NCI-H510A (cell line): ENCODE measurements at regions not wholly inside any gene's neighbourhood (a gene's known extent, or its start where the extent isn't known, plus 50 kb on each side); places are given as distances from the start of the nearest gene placed in this dataset.
"Not testable (repeated sequence)": the region's sequence is repeated elsewhere in the genome, so short reads cannot be mapped to it uniquely, and the experiment has no call there.

ENCODE experiments used
- DNase-seq: peaks from one replicate; lab custom pipeline; 2025; lab: John Stamatoyannopoulos, UW

DNA sequence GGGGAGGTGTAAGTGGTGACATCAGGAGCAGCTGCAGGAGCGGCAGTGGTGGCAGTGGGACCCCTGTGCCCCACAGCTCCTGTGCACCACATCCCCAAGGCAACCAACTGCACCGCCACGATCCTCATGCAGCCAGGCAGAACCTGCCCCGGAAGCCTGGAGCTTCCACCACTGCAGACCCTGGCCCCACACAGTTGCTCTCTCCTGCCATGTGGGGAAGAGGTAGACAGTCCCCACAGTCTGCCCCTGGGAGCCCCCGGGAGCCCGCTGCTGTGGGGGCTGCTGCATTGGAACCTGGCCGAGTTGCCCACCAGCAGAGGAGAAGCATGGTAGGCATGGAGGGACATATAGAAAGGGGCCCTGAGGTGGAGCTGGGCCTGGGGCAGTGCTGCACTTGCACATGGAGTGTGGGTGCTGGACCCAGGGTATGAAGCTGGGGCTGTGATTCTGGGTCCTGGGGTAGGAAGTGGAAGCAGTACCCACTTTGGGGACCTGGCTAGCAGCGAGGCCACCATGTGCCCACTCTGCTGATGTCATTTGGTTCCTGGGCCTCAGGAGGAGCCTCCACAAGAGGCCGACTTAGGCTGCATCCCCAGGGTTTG lies 623.3 kb upstream of the LRRTM4 start:
- no peak for DNase-seq

GRCh38 chr2:78145997-78146722 lies 624.0 kb upstream of the LRRTM4 start:
- no peak for DNase-seq

DNA sequence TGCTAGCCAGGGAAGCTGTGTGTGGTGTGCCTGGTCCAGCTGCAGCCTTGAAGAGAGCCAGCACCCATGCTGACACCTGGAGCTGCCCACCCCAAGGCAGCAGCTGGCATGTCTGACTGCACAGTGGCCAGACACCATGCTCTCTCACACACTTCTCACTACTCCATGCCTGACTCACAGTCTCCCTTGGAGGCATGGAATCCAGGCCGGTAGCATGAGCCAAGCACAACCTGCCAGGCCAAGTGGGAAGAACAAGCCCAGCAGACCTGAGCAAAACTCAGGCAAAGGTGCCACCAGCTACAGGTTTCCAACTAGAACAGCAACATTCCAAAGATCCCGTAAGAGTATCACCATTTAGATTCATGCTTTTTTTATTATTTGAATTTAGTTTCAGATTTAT lies 625.3 kb upstream of the LRRTM4 start:
- DNase-seq = no peak

- no peak for DNase-seq
Measured at GRCh38 chr2:78154586-78154985, 632.4 kb upstream of the LRRTM4 start.

DNA sequence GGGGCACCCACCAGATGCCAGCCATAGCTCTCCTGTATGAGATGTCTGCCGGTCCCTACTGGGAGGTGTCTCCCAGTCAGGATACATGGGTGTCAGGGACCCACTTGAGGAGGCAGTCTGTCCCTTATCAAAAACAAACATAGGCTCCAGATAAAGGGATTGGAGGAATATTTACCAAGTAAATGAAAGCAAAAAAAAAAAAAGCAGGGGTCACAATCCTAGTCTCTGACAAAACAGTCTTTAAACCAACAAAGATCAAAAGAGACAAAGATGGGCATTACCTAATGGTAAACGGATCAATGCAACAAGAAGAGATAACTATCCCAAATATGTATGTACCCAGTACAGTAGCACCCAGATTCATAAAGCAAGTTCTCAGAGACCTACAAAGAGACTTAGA lies 640.0 kb upstream of the LRRTM4 start:
- no peak for DNase-seq

GRCh38 chr2:78172157-78172556 lies 650.0 kb upstream of the LRRTM4 start:
- not testable (repeated sequence) for DNase-seq

DNA sequence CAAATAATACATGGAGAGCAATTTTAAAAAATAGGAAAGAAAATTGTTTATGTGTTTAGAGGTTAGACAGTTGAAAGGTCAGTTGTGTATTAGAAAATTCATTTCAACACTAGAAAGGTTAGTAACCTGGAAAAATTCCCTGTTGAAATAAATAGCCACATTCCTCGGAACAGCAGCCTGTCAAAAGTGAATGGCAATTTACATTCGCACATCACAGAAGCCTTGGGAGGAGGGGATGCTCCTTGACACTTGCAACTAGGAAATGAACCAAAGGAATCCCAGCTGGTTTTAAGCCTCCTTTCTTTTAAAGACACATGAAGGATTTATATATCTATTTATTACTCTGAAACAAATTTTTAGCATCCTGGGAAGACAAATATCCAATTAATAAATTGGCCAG lies 653.5 kb upstream of the LRRTM4 start:
- DNase-seq = no peak

DNA sequence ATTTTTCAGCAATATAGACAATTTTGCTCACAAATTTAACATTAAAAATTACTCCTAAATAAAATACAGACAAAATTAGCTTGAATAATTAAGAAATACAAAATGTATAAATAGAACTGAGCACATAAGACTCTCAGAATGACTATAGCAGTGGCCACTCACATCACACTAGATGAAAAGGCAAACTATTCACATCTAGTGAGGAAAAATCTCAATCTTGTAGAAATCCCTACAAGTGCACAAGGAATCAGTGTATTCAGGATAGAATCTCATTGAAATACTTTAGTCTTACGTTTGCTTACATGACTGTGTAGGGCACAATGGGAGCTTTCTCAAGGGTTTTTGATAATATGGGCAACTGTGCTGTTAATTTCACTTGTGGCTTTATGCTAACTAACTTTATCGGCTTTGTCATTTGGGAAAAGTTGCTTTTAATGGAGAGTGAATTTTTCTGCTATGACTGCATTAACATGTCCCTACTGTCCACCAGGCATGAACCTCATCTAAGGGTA lies 678.9 kb upstream of the LRRTM4 start:
- DNase-seq = no peak

- no peak for DNase-seq
Measured at GRCh38 chr2:78202366-78202765, 680.2 kb upstream of the LRRTM4 start.

DNA sequence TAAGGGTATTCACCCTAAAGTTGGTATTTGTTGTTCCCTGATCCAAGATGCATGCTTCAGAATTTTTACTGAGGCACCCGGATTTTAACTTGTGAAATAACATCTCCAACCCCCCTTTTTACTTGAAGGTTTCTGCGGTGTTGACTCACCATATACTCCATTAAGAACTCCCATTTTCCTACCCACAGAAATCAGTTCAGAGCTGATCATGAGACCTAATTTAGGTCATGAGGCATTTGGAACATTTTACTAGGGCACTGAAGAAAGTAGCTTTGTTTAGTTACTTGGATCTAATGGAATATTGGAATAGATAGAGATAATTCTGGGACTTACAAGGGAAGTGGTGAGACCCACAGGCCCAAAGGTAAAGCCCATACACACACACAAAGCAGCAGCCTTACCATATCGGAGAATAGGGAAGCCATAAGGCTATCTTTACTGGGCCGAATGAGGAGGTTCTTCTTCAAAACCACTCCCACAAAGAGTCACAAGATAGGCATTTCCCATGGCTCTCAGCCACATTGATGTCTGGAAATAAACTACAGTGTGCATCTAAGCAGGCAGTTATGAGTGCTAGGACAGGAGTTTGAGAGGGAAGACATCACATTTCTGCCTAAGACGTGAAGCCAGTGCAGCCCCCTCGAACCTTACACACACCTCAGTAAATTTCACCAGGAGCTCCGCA lies 681.0 kb upstream of the LRRTM4 start:
- no peak for DNase-seq

GRCh38 chr2:78218066-78218465 lies 695.9 kb upstream of the LRRTM4 start:
- no peak for DNase-seq

GRCh38 chr2:78237704-78238103 lies 715.5 kb upstream of the LRRTM4 start:
- no peak for DNase-seq

- no peak for DNase-seq
Measured at GRCh38 chr2:78245394-78246135, 723.4 kb upstream of the LRRTM4 start.

- DNase-seq = no peak
Measured at GRCh38 chr2:78251708-78252107, 729.5 kb upstream of the LRRTM4 start.

DNA sequence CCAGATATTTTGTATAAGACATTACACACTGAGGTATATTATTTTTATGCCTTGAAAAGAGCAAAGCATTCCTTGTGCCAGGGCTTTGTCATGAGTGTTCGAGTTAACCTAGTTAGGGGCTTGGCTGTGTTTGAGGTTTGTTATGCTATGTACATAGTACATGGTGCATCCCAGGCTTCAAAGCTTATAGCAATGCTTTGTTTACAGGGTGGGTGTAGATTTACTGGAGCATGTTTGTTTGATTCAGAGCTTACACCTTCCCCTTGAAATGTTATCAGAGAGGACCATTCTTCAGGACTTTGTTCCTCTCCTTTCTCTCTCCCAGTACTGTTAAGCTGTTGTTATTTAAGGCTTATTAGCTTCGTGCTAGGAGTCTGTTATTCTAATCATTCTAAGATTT lies 738.7 kb upstream of the LRRTM4 start:
- DNase-seq = no peak

DNA sequence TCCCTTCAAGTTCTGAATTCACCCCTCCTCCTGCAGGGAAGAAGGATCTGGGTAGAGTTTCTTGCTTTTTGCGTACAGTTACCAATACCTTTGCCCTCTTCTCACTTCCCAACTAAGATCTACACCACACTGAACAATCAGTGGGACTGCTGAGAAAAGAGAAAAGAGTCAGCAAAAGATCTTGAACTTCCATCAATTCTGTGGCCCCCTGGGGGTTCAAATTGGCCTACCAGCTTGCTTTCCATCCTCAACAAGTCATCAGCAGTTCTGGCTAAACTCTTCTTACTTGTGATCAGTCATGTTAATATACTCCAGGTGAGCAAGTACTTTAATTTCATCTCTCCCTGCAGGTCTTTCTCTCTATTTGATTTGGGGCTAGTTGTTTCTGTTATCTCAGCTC lies 739.3 kb upstream of the LRRTM4 start:
- no peak for DNase-seq

DNA sequence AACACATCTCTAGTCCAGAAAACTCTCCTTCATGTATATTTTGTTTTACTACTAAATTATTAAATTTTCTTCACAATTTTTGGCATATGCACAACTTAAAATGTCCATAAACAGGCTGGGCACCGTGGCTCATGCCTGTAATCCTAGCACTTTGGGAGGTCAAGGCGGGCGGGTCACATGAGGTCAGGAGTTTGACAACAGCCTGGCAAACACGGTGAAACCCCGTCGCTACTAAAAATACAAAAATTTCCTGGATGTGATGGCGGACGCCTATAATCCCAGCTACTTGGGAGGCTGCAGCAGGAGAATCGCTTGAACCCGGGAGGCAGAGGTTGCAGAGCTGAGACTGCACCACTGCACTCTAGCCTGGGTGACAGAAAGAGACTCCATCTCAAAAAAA lies 739.9 kb upstream of the LRRTM4 start:
- not testable (repeated sequence) for DNase-seq

DNA sequence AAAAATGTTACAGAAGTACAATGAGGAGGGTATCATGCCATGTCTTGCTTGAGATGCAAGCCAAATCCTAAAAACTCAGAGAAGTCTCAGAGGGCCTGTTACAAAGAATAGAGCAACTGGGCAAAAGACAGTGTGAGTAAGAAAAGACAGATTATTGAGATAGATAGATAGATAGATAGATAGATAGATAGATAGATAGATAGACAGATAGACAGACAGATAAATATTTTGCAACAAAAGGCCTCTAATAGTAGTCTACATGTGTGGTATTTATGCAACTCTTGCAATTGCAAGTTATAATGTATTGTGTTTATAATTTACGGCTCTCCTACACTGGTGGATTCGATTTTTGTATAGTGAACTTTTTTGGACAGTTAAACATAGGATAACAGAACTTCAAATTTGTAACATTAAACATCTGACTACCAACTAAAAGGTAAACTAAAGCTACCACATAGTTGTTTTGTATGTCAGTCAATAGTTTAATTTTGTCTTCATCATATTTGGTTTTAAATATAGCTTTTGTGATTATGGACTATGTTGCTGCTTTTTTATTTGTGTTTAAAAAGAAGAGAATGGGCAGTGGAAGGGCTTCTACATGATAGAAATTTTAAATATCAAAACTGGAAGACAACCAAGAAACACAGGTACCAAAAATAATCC lies 740.7 kb upstream of the LRRTM4 start:
- no peak for DNase-seq

DNA sequence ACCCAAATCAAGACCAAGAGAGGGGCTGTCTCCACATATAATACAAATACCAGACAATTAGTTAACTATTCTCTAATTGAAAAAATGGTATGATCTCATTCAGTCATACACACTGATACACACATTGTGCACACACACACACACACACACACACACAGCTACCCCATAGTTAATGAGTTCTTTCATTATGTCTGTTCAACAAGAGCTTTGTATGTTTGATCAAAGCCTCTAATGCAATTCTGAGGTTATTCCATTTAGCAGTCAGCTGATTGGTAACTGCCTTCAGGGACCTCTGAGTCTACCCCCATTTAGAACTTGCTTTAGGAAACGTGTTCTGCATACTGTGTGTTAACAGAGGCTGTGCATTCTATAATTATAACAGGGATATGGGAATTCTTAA lies 741.4 kb upstream of the LRRTM4 start:
- DNase-seq = no peak

GRCh38 chr2:78264130-78264529 lies 742.0 kb upstream of the LRRTM4 start:
- DNase-seq = no peak

DNA sequence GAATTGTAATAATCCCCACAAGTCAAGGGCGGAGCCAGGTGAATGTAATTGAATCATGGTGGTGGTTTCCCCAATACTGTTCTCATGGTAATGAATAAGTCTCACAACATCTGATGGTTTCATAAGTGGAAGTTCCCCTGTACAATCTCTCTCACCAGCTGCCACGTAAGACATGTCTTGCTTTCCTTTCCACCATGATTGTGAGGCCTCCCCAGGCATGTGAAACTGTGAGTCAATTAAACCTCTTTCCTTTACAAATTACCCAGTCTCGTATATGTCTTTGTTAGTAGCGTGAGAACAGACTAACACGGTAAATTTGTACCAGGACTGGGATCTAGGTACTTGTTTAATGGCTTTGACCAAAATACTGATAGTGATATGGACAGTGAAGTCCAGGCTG lies 744.3 kb upstream of the REG3G start:
- no peak for DNase-seq
